HTR-8/SVneo (cell line): ENCODE measurements at regions not wholly inside any gene's neighbourhood (a gene's known extent, or its start where the extent isn't known, plus 50 kb on each side); places are given as distances from the start of the nearest gene placed in this dataset.
A peak's percentile ranks its signal among the peaks of the same experiment; 100 is the strongest.

Experiments
- DNase-seq: peaks from one replicate; pipeline ENCODE4 v3.0.0; 2011; ENCODE audit warnings: low spot score, mixed read lengths; ENCODE audit not compliant: insufficient read length
- FAIRE-seq: peaks from 2 replicates; lab custom pipeline; 2011; peaks lifted over from hg19 to GRCh38; lab: Jason Lieb, UNC

DNA sequence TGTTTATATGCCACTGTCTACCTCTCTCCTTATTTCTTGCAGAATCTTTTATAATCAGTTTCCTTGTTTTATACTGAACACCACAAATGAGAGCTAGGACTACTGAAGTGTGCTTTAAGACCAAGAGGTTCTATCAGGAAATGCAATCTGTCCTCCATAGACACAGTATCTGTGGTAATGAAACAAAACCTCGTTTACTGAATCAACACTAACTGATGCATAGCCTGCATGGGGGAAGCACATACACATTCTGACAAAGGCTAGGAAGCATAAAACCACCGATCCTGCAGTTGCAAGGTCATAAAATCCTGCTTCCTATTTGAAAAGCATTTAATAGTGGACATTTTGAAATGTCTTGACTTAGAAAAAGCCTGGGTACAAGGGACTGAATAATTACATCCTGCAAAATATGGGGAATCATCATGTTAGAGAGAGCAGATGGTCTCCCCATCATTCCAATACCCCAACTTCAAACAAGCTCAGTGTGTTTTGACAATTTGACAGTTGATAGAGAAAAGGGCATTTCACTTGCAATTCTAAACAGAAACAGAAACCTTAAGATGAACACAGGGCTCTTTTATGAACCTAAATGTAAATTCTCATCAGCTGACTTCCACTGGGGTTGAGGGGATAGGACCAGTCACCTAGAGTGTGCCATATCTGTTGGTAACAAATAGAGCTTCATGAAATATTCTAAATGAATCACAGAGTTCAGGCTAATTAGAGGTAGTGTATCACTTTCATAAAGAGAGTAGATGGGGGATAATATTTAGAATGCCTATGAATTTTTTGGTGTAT, 1845.6 kb upstream of the PIK3C3 start:
- DNase-seq, result no peak
- no peak for FAIRE-seq

DNA sequence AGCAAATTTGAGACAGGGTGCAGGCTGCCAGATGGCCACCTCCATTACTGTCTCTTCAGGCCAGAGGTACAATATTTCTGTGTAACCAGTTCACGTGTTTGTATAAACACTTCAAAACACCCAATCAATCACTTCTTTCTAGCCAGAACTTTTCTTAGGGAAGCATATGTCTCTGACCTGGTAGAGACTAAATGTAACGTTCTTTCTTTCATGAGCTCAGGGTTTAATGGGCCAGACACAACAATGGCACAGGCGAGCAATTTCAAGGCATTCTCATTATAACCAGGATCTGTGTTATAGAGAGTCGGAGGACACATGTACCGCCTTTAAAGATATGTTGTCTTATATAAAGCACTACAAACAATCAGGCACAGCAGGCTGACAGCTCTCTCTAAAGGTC, 1846.4 kb upstream of the PIK3C3 start:
- no peak for DNase-seq
- no peak for FAIRE-seq

DNA sequence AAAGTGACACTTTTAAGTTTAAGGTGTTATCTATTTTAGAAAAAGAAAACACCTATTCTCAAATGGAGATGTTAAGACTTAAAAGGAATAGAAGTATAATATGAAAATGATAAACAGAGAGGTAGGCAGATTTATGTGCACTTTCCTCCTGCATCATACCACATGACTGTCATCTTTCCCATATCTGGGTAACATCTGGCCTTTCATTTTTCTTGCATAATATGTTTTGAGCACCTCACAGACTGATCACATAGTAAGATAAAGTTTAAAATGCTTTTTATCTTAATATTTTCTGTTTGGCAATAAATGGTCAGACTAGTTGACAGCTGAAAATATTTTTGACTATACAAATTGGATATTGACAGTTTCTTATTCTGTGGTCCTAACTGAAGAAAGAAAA, 1852.1 kb upstream of the PIK3C3 start:
- DNase-seq, result no peak
- no peak for FAIRE-seq

DNA sequence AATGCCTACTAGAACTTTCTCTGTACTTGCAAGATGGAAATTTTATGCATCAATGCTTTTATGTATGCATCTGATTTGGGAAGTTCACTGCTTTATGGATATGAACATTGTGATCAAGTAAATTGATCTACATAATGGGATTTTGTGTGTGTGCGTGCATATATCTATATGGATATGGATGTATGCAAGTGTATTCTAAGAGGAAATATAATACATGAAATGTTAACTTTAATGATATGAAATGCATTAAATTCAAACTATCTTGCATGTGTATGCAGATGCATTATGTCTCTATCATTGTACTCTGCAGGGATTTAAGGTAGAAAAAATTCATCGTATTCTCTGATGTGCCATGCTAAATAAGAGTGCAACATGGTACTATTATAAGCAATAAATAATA, 1855.4 kb upstream of the PIK3C3 start:
- FAIRE-seq, result no peak
- no peak for DNase-seq

DNA sequence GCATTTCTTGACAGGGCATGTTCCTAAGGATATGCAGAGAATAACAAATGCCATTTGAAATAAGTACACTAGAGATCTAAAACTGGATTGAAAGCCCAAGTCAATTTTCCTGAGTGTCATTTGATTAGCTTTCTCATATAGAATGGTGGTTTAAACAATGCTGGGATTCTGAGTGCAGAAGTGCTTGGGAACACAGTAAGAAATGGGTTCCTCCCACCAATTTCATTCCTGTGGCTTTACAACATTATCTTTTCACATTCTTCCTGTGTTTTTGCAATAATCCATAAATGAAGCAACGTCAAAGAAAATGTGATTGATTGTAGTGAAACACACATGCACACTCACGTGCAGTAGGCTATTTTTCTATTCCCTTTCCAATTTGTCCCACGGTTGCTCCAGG, 1858.4 kb upstream of the PIK3C3 start:
- DNase-seq (no peak), FAIRE-seq (no peak)

DNA sequence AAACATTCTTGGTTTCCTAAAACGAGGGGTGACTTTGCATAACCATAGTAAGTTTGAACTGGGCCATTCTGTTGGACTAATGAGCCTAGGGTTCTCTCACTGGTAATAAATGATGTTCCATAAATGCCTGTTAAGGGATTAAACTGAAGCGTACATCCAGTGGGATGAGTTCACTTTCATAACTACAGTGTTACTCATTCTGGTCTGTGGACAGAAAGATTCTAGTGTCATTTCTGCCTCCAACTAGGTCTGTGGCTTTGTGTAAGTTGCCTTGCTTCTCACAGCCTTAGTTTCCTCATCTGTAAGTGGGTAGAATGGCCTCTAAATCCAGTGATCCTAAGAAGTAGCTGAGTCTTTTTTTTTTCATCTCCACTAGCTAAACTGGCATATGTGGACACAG, 1860.6 kb upstream of the PIK3C3 start:
- DNase-seq (no peak), FAIRE-seq (no peak)

DNA sequence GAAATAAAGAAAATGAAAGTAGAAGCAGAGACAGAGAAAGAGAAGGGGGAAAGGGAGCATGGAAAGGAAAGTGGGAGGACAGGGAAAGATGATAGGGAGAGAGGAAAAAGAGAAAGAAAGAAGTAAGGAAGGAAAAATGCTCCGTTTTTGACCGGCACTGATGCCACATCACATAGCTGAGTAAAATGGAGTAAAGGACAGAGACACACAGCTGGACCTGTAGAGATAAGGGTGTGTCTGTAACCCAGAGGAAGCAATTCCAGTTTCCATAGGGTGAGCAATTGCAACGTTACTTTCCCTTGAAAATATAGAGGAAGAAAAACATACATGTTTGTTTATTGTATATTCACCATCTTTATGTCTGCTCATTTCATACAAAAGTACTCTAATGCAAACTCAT, 1866.9 kb upstream of the PIK3C3 start:
- DNase-seq, result no peak
- FAIRE-seq, result no peak

DNA sequence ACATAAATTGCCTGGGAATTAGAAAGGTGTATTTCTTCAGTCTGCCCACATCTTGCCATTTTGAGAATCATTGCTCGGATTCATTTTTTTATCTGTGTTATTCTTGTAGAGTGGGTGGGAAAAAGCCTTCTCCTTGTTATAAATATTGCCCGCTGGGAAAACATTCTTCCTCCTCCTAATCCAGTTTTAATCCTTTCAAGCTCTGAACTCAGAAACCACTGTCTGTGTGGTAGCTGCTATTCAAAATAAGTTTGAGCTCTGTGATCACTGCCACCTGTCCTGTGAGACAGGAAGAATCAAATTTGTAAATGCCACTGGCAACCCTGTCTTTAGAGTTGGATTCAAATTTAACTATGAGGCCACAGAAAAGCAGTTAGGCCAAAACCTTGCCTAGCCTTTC, 1875.2 kb upstream of the PIK3C3 start:
- no peak for FAIRE-seq
- DNase-seq, result no peak

DNA sequence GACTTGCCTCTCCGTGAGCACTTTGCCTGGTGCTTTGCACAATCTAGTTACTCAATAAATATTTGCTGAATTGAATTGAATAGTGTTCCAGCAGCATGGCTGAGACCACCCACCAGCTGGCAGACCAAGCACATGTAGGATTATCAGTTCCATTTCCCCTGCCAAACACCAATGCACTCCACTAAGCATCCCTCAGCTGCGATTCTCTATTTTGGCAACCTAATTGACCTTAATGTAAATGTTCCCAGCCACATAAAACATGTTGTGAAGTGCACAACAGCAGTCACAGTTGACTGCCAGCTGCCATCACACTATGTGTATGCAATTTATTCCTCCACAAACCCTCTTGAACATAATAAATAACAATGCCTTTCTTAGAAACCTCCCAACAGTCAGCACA, 1879.4 kb upstream of the PIK3C3 start:
- no peak for DNase-seq
- FAIRE-seq, result no peak

DNA sequence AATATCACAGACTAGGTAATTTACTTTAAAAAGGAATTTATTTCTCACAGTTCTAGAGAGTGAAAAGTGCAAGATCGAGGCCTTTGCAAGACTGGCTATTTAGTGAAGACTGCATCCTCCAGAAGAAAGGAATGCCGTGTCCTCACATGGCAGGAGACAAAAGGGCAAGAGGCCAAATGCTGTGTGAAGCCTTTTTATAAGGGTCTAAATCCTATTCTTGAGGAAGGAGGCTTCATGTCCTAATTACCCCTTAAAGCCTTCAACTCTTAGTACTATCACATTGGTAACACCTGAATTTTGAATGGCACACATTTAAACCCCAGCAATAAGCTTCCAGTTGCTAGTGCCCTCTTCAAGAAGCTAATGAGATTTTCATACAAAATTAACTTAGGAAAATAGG, 1882.3 kb upstream of the PIK3C3 start:
- FAIRE-seq, result no peak

DNA sequence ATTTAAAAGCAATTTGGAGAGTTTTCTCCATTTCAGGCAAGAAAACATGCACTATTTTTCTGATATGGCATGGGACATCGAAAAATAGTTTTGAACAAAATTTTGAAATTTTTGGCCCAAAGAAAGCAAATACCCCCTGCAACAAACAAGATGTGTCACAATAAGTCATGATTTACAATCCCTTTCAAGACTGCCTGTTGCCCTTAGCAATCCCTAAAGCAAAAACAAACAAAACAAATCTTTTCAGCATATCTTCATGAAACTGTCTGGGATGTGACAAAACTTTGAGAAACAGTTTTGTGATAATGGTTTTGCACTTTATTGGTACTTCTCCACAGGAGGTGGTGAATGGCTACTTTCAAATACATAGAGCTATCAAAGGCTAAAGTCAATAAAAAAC, 1888.7 kb upstream of the PIK3C3 start:
- DNase-seq (no peak), FAIRE-seq (no peak)

More for the DNA sequence above, 1882.3 kb upstream of the PIK3C3 start:
- no peak for DNase-seq

DNA sequence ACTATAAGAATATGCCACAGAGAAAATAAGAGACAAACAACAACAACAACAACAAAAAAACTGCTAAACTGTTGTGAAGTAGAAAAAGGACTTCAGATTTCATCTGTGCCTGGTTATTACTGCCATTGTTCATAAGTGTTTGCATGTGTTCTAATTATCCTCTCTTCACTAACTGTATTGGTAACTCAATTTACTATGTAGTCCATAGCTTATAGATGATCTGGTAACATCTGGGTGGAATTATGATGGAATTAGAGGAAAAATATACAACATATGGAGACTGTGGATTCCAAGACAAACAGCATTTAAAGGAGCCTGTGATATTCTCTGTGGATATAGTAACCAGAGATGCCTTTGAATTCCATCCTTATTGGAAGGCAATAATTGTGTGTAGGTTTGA, 1891.5 kb upstream of the PIK3C3 start:
- DNase-seq, result no peak
- FAIRE-seq, result no peak

DNA sequence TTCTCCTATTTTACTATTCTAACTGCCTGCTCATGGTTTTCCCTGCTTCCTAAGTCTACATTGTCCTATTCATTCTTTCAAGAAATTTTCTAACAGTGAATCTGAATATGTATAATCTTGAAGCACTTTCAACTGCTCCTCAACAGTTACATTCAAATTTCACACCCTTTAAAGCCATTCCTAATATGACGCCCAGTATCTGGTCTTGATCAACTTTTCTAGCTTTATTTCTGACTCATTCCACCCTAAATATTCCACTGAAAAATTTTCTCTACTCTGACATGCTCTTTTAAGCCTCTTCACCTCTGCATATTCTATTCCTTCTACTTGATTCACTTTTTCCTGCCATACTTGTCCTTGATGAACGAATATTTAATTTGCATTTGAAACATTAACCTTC, 1893.9 kb upstream of the PIK3C3 start:
- DNase-seq, result no peak

DNA sequence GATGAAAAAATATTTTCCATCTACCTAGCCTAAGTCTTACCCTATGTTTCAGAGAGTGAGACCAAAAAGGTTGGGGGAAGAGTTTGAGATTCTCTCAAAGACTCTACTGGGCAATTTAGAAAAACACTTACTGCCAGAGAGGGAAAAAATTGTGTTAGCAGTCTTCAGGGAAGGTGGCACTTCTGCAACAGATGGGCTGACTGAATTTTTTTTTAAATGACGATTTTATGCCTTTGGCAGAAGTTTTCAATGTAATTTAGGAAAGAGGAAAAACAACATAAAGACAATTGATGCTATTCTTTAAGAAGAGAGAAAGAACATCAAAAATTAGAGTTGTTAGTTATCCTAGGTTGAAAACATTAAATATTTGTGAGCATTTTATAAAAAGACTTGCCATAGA, 1894.5 kb upstream of the PIK3C3 start:
- FAIRE-seq, result no peak
- no peak for DNase-seq

More for the DNA sequence above, 1893.9 kb upstream of the PIK3C3 start:
- no peak for FAIRE-seq

DNA sequence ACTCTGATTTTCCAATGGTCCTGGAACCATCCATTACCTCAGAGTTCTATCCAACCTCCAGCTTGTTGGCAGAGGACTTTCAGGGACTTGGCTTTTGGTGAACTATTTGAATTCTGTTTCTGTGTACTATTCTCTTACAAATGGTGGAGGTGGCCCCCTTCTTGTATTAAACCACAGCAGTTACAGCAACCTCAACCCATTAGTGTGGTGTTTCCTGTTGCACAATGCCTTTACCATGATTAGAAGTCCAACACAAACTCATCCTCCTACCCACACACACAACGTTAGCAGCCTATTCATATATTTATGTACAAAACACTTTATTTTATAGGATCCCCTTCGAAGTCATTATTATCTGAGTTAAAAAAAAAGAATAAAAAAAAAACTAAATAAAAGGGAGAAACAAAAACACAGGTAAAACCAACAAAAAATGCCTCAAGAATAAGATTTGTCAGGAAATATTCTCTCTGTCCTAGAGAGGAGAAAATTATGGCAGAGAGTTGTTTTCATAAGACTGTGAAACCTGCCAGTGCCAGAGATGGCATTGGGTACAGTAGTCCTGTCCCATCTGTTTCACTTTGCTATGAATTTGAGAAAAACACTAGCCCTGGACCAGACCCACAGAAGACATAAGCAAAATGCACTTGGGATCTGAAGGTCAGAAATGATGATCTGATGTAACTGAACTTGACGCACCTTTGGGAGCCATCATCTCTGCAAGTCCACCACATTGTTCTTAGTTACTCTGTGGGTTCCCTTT, 1896.0 kb upstream of the PIK3C3 start:
- no peak for DNase-seq

DNA sequence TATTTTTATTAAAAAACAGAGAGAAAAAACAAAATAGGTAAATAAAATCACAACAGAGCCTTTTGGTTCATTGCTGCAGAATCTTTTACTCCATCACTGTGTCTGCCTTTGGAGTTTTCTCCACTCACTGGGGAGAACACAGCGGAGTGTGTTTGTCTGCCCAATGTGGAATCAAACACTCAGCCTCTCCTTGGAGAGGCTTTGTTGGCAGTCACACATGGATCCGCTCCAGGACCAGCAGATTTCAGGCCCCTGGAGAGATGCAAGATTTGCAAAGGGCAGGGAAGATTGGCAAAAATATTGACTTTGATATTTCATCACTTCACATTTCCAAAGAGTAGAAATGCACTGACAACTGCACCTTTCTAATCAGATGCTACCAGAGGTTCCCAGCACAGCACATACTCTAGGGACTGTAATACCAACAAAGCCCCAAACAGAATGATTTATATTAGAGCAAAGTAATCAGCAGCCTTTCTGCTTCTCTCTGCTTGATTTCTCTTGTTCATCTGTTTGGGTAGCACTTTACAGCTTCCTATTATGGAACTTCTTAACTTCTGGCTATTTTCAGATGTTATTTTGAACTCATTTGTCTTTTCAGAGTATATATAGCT, 1898.8 kb upstream of the PIK3C3 start:
- DNase-seq (no peak), FAIRE-seq (no peak)

More for the DNA sequence above, 1896.0 kb upstream of the PIK3C3 start:
- no peak for FAIRE-seq

DNA sequence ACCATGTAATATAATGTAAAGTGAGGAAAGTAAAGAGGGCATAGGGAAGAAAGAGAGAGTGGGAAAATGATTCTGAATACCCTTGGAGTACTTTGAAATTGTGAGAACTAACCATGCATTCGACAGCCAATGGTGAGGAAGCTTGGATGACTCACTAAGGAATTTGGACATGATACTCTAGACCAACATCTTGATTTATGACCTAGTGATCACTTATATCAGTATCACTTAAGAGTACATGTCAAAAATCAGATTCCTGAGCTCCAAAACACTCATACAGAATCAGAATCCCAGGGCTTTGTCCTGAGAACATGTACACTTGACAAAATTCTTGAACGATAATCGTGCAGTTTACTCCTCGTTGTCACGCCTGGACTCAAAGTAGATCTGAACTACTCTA, 1899.8 kb upstream of the PIK3C3 start:
- FAIRE-seq, result no peak
- peak; percentile 9 for DNase-seq

DNA sequence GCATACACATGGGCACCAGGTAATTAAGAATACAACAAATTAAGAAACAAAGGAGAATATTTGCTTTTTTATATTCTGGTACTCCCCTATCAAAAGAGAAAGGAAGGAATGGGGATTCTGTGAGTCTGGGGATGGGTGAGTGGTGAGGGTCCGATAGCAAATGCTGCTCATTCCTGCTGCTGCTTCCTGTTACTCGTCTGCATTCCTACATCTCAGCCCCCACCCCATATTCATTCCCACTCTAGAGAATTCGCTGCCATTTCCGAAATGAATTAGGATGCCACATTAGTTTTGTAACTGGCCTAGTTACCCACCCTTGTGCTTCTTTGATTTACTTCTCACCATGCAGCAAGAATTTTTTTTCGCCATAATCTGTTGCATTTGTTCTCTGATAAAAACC, 1905.3 kb upstream of the PIK3C3 start:
- FAIRE-seq (no peak), DNase-seq (no peak)

DNA sequence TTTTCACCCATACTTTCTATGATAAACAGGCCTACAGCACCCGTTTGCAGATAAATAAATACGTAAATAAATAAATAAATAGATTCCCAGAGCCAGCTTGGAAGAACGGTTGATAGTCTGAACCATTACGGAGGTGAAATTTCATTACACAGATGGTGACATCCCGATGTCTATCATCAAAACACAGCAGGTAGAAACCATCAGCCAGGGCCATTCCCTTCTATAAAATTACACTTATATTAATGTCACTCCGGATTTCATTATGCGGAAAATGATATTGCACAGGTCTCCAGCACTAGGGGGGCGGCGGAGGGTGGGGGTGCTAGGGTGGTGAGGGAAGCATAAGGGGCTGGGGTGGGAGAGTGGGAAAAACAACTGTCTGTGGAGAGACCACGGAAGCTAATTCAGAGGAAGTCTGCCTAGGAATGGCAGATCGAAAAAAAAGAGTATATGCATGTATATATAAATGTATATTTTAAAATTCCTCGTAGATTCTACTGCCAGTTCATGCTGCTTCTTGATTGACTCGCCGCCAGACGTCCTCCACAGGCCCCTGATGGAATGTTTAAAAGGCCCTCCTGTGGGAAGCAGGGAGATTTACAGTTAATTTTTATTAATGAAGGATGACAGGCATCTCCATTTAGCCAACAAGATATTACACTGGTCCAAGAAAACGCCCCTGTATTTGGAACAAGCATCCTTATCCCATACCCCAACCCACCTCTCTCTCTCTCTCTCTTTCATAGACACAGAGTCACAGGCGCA, 1906.0 kb upstream of the PIK3C3 start:
- FAIRE-seq (no peak), DNase-seq (no peak)

DNA sequence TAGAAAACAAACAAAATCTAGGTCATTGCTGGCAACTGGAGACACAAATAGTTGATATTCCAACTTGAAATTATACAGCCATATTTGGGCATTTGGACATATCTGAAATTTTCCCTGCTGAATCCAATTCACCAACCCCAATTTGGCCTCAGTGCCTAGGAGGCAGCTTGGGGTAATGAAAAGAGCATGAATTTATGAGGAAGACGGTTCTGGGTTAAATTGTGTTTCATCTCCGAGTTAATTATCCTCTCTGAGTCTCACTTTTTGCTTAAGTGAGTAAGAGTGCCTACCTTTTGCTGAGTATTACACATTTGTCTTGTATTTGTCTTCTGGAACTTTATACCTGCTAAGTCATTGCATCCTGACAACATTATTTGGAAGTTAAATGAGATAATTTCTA, 1906.8 kb upstream of the PIK3C3 start:
- DNase-seq, result no peak
- FAIRE-seq, result no peak

DNA sequence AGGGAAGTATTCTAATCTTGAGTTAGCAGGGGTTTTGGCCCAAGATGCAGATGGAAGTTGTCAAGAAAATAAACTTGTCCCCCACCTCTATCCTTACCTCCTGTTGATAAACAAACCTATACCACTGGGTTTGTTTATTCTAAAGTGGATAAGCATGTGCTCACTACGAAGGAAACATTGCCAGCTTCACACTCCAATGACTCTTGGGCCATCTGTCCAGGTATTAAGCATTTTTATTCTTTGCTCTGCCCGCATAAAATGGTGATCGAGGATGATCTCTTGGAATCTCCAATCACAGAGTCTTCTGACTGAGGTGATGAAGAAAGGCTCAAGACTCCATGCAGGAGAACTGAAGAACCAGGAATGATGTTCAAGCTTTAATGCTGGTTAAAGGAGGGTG, 1908.4 kb upstream of the PIK3C3 start:
- DNase-seq (no peak), FAIRE-seq (no peak)
